Gastrocnemius medialis (tissue), 4 donors: ENCODE measurements at regions not wholly inside any gene's neighbourhood (a gene's known extent, or its start where the extent isn't known, plus 50 kb on each side); places are given as distances from the start of the nearest gene placed in this dataset.

Source experiments
- CTCF ChIP-seq, 5 experiments: fragments of 450-650 bp in 3 of 5; fragments of 200-600 bp in 2 of 5; sonication (generic) in 2 of 5; IDR thresholded peaks in 4 of 5; conservative IDR thresholded peaks in 1 of 5; 1 replicate in 4 of 5; 2 replicates in 1 of 5; pipeline ENCODE4 v1.5.1; 2016 to 2019; ENCODE audit warnings: antibody characterized with exemption in 5 of 5, mild to moderate bottlenecking in 3 of 5, moderate library complexity in 3 of 5
- POLR2A ChIP-seq, 2 donors: fragments of 450-650 bp; IDR thresholded peaks; one replicate each; pipeline ENCODE4 v1.6.1; 2017; ENCODE audit warnings: antibody characterized with exemption in 2 of 2, mild to moderate bottlenecking in 2 of 2, moderate library complexity in 2 of 2

- TF ChIP-seq CTCF (IDR thresholded peaks at IDR 0.05 in 4 of 5, conservative IDR thresholded peaks at IDR 0.05 in 1 of 5) = no peak
- no peak for TF ChIP-seq POLR2A (IDR thresholded peaks at IDR 0.05)
These were observed 344.4 kb upstream of the PCDH9 start for GRCh38 chr13:67574320-67575233.
